NCI-H1694 treated with DMSO at 0.1 percent for 48 hours (cell line): ENCODE measurements at regions not wholly inside any gene's neighbourhood (a gene's known extent, or its start where the extent isn't known, plus 50 kb on each side); places are given as distances from the start of the nearest gene placed in this dataset.

Experiments used
- DNase-seq: peaks from one replicate; lab custom pipeline; 2025; lab: John Stamatoyannopoulos, UW

- DNase-seq, result no peak
These were observed 55.4 kb downstream of the ZCCHC12 start for GRCh38 chrX:118878977-118879376.

- DNase-seq, result no peak
These were observed 56.0 kb downstream of the ZCCHC12 start for GRCh38 chrX:118879586-118879985.

- no peak for DNase-seq
These were observed 60.4 kb downstream of the ZCCHC12 start for GRCh38 chrX:118883994-118884393.

- DNase-seq, result no peak
These were observed 61.0 kb downstream of the ZCCHC12 start for GRCh38 chrX:118884552-118885138.

GRCh38 chrX:118893923-118894322, 70.3 kb downstream of the ZCCHC12 start:
- DNase-seq, result no peak

- peak; percentile 79 for DNase-seq
These were observed 72.4 kb upstream of the LONRF3 start for GRCh38 chrX:118901991-118902390.

GRCh38 chrX:118904218-118904617, 70.2 kb upstream of the LONRF3 start:
- no peak for DNase-seq

- no peak for DNase-seq
These were observed 69.8 kb upstream of the LONRF3 start for GRCh38 chrX:118904664-118905063.
